Activated B cell treated with CpG ODN at 0.5 μM for 24 hours (primary cell): ENCODE measurements at regions not wholly inside any gene's neighbourhood (a gene's known extent, or its start where the extent isn't known, plus 50 kb on each side); places are given as distances from the start of the nearest gene placed in this dataset.
A peak's percentile ranks its signal among the peaks of the same experiment; 100 is the strongest.

Source experiments
- ATAC-seq: fragments of 200-7000 bp; cut with Tn5 transposase; one replicate; pipeline ENCODE4 v1.10.0; 2021; ENCODE audit warnings: low read depth, mild to moderate bottlenecking, moderate library complexity
- CTCF ChIA-PET: fragments of 350-600 bp; sonication (Branson Sonifier 250); formaldehyde crosslinking; loops from one replicate; lab custom pipeline; 2021; ENCODE audit warnings: antibody characterized with exemption; lab: Charles Lee
- POLR2A ChIA-PET: fragments of 350-600 bp; sonication (Branson Sonifier 250); formaldehyde crosslinking; loops from one replicate; lab custom pipeline; 2021; ENCODE audit warnings: antibody characterized with exemption; lab: Charles Lee
- DNase-seq: peaks from one replicate; pipeline ENCODE4 v3.0.0; 2022
- H3K27ac Mint-ChIP-seq: one replicate; pipeline ENCODE4 v1.8.0; 2020; ENCODE audit warnings: mixed read lengths
- H3K27me3 Mint-ChIP-seq: one replicate; pipeline ENCODE4 v1.8.0; 2021; ENCODE audit warnings: mixed read lengths
- H3K36me3 Mint-ChIP-seq: one replicate; pipeline ENCODE4 v1.8.0; 2021; ENCODE audit warnings: low read depth, mixed read lengths
- H3K4me1 Mint-ChIP-seq: one replicate; pipeline ENCODE4 v1.8.0; 2021; ENCODE audit warnings: mixed read lengths
- H3K4me3 Mint-ChIP-seq: one replicate; pipeline ENCODE4 v1.8.0; 2020; ENCODE audit warnings: mild to moderate bottlenecking, mixed read lengths
- H3K9me3 Mint-ChIP-seq: one replicate; pipeline ENCODE4 v1.8.0; 2020; ENCODE audit warnings: mixed read lengths
- intact Hi-C: fragments of 100-400 bp; cut with micrococcal nuclease; formaldehyde crosslinking; loops from one replicate; pipeline ENCODE4 v1.15.1; 2024
- TF ChIP-seq, protein P1 (sequence below): fragments of 200-600 bp; IDR thresholded peaks from one replicate; pipeline ENCODE4 v1.8.0; 2022; ENCODE audit warnings: antibody characterized with exemption, mild to moderate bottlenecking

DNA sequence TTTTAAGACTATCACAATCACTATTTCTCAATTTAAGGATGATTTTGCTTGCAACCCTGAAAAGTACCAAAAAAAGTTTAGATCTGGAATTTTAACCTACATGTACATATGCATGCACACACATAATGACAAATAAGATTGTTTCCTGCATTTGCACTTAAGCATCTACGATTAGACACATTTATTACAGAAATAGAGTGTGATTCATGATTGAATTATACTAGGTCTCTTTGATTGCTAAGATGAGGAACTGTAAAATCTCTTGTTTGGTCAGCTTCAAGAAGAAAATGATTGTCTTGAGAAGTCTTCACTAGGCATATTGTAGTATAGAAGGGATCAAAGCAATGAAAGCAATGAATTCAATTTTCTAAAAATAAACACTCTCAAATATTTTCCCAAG, 185.9 kb upstream of the AGR3 start:
- H3K36me3 Mint-ChIP-seq, result no peaks in the 10 kb centered on the region
- H3K27ac Mint-ChIP-seq, result no peak overlapping the region
- ATAC-seq (no peak), DNase-seq (no peak)
- ChIA-PET POLR2A (no interaction called here), CTCF (interaction anchor here (1.2 kb wide), 1 partner anchor 234 kb away, joined by 4 read pairs; no protein-coding TSS in a partner anchor)
- intact Hi-C loops, result no loop called here
- no peak overlapping the region for H3K4me3 Mint-ChIP-seq
- TF ChIP-seq, protein P1, sequence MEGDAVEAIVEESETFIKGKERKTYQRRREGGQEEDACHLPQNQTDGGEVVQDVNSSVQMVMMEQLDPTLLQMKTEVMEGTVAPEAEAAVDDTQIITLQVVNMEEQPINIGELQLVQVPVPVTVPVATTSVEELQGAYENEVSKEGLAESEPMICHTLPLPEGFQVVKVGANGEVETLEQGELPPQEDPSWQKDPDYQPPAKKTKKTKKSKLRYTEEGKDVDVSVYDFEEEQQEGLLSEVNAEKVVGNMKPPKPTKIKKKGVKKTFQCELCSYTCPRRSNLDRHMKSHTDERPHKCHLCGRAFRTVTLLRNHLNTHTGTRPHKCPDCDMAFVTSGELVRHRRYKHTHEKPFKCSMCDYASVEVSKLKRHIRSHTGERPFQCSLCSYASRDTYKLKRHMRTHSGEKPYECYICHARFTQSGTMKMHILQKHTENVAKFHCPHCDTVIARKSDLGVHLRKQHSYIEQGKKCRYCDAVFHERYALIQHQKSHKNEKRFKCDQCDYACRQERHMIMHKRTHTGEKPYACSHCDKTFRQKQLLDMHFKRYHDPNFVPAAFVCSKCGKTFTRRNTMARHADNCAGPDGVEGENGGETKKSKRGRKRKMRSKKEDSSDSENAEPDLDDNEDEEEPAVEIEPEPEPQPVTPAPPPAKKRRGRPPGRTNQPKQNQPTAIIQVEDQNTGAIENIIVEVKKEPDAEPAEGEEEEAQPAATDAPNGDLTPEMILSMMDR, result no peak
- H3K9me3 Mint-ChIP-seq, result no peaks in the 10 kb centered on the region
- H3K4me1 Mint-ChIP-seq, result peaks cover 16% of the 10 kb centered on the region
- H3K27me3 Mint-ChIP-seq, result no peaks in the 10 kb centered on the region

DNA sequence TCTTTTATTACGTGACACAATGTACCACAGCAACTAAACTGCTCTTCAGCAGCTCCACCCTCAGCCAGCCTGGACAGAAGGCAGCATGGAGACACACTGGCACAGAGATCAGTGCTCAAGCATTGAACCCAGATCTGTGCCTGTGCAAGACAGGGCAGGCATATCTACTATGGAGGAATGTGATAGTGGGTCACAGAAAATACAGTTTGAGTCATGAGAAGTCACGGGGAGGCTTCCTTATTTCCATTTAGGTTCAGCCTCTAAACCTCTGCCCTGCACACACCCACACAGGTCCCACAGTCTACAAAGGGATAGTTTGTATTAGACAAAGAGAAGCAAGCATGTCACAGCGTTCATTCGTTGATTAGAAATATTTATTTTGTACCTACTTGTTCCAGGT, 187.4 kb upstream of the AGR3 start:
- ChIA-PET POLR2A (no interaction called here), CTCF (no interaction called here)
- Mint-ChIP-seq H3K27ac (no peak overlapping the region), H3K4me1 (peaks cover 16% of the 10 kb centered on the region), H3K9me3 (no peaks in the 10 kb centered on the region), H3K4me3 (no peak overlapping the region), H3K36me3 (no peaks in the 10 kb centered on the region), H3K27me3 (no peaks in the 10 kb centered on the region)
- TF ChIP-seq, protein P1, result no peak
- intact Hi-C loops, result no loop called here
- DNase-seq (no peak), ATAC-seq (no peak)

DNA sequence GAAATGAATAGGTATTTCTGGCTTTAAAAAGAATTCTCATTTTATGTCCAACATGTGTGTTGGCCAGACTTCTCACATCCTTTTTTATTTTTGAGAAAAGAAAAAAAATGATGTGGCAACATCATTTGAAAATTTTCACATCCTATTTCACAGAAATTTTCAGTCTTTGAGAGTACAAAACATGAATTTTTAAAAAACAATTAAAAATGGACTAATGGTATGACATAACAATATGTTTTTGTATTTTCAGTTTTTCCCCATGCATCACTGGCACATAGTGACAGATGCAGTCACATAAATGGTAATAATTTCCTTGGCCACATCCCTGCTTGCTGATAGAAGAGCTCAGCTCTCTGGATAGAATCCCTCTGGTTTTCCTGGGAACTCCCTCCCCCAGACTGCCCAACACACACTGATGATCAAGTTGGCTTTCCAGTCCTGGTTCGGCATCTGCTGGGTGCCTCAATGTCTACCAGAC, 188.5 kb upstream of the AGR3 start:
- intact Hi-C loops, result loop anchor here (5.0 kb wide), 1 partner anchor 117 kb away; no protein-coding TSS in a partner anchor
- H3K9me3 Mint-ChIP-seq, result peaks cover 3% of the 10 kb centered on the region
- H3K36me3 Mint-ChIP-seq, result no peaks in the 10 kb centered on the region
- POLR2A ChIA-PET, result no interaction called here
- ATAC-seq, result no peak
- no peak overlapping the region for H3K4me3 Mint-ChIP-seq
- H3K4me1 Mint-ChIP-seq, result peaks cover 16% of the 10 kb centered on the region
- DNase-seq, result no peak
- CTCF ChIA-PET, result no interaction called here
- TF ChIP-seq, protein P1, result no peak
- H3K27me3 Mint-ChIP-seq, result no peaks in the 10 kb centered on the region
- H3K27ac Mint-ChIP-seq, result peak overlapping the region; percentile 42

DNA sequence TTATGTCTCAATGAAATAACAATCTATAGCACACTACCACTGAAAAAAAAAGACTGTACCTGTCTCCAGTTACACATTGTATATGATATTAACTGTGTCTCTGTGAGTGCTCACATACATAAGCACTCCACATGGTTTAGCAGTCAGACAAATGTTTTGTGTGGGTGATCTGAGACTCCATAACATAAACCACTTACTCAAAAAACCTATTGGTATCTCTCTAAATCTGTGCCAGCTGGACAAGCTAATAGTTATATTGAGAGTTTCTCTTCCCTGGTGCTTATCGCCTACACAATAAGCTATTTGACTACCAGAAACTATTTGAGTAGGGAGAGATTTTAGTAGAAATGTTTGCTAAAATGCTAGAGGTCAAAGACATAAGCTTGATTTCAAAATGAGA, 190.1 kb upstream of the AGR3 start:
- Mint-ChIP-seq H3K36me3 (no peaks in the 10 kb centered on the region), H3K4me3 (no peak overlapping the region), H3K4me1 (peaks cover 16% of the 10 kb centered on the region), H3K27me3 (no peaks in the 10 kb centered on the region), H3K9me3 (peaks cover 3% of the 10 kb centered on the region), H3K27ac (no peak overlapping the region)
- intact Hi-C loops, result loop anchor here (5.0 kb wide), 1 partner anchor 115 kb away; no protein-coding TSS in a partner anchor
- ChIA-PET CTCF (interaction anchor here (1.0 kb wide), 1 partner anchor 229 kb away, joined by 4 read pairs; no protein-coding TSS in a partner anchor), POLR2A (no interaction called here)
- DNase-seq, result no peak
- TF ChIP-seq, protein P1, result no peak
- ATAC-seq, result no peak

DNA sequence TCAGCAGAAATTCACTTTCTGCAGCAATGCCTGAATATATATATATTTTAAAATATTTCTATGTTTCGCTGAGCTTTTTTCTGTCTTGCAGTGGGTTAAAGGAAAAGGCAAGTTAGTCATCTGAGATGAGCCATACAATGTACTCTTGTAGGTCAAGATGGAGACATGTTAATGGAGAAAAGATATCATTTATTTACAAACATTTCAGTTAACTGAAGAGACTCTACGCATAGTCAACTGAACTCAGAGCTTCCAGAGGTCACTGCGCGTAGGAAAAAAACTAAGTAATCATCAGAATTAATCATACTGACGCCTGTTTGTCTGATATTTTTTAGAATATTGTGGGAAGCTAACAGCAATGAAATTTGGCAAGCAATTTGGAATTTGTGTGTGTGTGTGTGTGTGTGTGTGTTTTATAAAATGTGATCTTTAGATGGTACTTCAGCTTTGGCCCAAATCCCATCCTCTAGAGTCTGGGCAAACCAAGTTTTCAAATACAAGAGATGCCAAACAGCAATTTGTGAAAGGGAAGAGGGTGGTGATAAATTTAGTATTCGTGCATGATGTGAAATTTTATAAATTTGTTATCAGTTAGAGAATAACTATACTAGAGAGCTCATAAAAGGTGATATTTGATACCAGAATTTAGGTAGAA, 193.9 kb upstream of the AGR3 start:
- ATAC-seq (no peak), DNase-seq (no peak)
- Mint-ChIP-seq H3K27me3 (no peaks in the 10 kb centered on the region), H3K9me3 (peaks cover 5% of the 10 kb centered on the region), H3K4me1 (peaks cover 4% of the 10 kb centered on the region), H3K4me3 (no peak overlapping the region), H3K27ac (no peak overlapping the region), H3K36me3 (no peaks in the 10 kb centered on the region)
- CTCF ChIA-PET, result no interaction called here
- POLR2A ChIA-PET, result no interaction called here
- TF ChIP-seq, protein P1, result no peak
- intact Hi-C loops, result loop anchor here (5.0 kb wide), 1 partner anchor 47 kb away; no protein-coding TSS in a partner anchor
